ENCODE measurements at regions not wholly inside any gene's neighbourhood (a gene's known extent, or its start where the extent isn't known, plus 50 kb on each side); places are given as distances from the start of the nearest gene placed in this dataset.

DNA sequence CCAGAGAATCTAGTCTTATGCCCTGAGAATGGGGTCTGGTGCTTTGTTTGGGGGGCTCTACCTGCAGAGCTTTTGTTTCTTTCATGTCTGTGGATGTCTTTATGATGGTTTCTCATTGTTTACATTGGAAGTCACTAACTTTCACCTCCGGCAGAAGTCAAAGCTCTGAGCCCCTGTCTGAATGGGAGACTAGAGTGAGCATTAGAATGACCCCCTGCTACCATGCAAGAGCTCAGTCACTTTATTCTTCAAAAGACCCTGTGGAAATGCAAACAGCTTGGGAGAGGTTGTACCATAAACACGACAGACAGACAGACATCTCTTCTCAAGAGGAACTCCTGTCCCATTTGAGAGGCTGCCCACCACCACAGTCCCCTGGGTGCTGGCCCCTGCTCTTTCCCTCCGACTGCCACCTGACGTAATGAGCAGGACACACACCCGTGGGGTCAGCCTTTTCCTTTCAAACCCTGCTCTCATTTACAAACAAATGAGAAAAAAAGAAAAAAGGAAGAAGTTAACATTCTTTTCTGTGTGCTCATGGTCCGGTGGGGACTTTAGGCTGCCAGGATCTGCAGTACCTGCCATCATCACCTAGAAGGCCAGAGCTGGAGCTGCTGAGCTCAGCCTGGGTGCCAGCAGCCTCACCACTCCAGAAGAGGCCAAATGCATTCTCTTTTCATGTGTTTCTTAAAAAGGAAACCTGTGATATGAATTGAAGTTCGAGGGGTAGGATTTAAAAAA, 91.6 kb downstream of the FZD1 start:
- WGBS (ENCODE audit: insufficient coverage, low coverage, missing lambda C conversion rate) = 2% methylated on average over 7 of the region's 7 CpGs
- Histone ChIP-seq H3K4me3 (no peak overlapping the region), H3K4me1 (replicated peaks in 1 of 2; ENCODE audit: control insufficient read depth in 2 of 2, insufficient read depth in 2 of 2, low read length in 2 of 2) (no peaks in the 10 kb centered on the region), H2AFZ (ENCODE audit: low read depth, low read length) (no peak overlapping the region), H3K27ac (ENCODE audit: extremely low read depth, low read depth, low read length) (no peak overlapping the region), H3K9ac (ENCODE audit: insufficient read depth in 1 of 2, low read depth in 2 of 2, low read length in 2 of 2) (no peak overlapping the region), H3K9me1 (ENCODE audit: control insufficient read depth, insufficient read depth, low read length) (no peaks in the 10 kb centered on the region), H4K20me1 (replicated peaks; ENCODE audit: control insufficient read depth, insufficient read depth, low read length) (no peaks in the 10 kb centered on the region), H3K36me3 (ENCODE audit: control insufficient read depth, insufficient read depth, low read length) (no peaks in the 10 kb centered on the region), H3K4me2 (ENCODE audit: insufficient read depth, low read length) (no peak overlapping the region), H3K79me2 (ENCODE audit: control insufficient read depth, insufficient read depth, low read length) (no peaks in the 10 kb centered on the region), H3K9me3 (replicated peaks; ENCODE audit: control insufficient read depth, insufficient read depth, low read depth, low read length) (no peaks in the 10 kb centered on the region), H3K27me3 (ENCODE audit: control insufficient read depth in 2 of 2, insufficient read depth in 2 of 2, low read length in 2 of 2) (no peaks in the 10 kb centered on the region; a peak in 1 of 5 replicates)
- CTCF ChIA-PET (ENCODE audit: low intra/inter-chr PET ratio) = no interaction called here
- intact Hi-C loops (cut with micrococcal nuclease) (no loop called here), in situ Hi-C loops (cut with MboI) (no loop called here)
- no peak for FAIRE-seq
- no peak for ATAC-seq
- POLR2A ChIA-PET = interaction anchor here (0.5 to 1.3 kb wide), 3 partner anchors 12 to 323 kb away, joined by 3 to 5 read pairs (median 3); no protein-coding TSS in a partner anchor
- no TSS peak for BruUV-seq (replicated peaks)
- no peak for DNase-seq (ENCODE audit: extremely low read depth in 1 of 4, low spot score in 3 of 4)
- TF ChIP-seq SRSF1 (IDR thresholded peaks at IDR 0.05; ENCODE audit: low read depth, low read length) (no peak), HDAC1 (IDR thresholded peaks at IDR 0.05) (no peak), NFE2 (IDR thresholded peaks at IDR 0.05; ENCODE audit: low read depth) (no peak), ZNF253 (CRISPR knock-in tag; conservative IDR thresholded peaks at IDR 0.05) (no peak), ZEB2 (IDR thresholded peaks at IDR 0.05) (no peak), ZNF79 (CRISPR knock-in tag; IDR thresholded peaks at IDR 0.05; ENCODE audit: low read depth) (no peak), ZNF707 (CRISPR knock-in tag; conservative IDR thresholded peaks at IDR 0.05) (no peak), NR2C2 (CRISPR knock-in tag; IDR thresholded peaks at IDR 0.05) (no peak), NR2C2 (tag; IDR thresholded peaks at IDR 0.05) (no peak), CBX2 (IDR thresholded peaks at IDR 0.05; ENCODE audit: insufficient read depth, low read length, poor library complexity, severe bottlenecking) (no peak), ZNF184 (CRISPR knock-in tag; IDR thresholded peaks at IDR 0.05) (no peak), XRCC4 (IDR thresholded peaks at IDR 0.05; ENCODE audit: extremely low read depth, insufficient read depth, insufficient read length) (no peak)
- TF ChIP-seq, protein P1, sequence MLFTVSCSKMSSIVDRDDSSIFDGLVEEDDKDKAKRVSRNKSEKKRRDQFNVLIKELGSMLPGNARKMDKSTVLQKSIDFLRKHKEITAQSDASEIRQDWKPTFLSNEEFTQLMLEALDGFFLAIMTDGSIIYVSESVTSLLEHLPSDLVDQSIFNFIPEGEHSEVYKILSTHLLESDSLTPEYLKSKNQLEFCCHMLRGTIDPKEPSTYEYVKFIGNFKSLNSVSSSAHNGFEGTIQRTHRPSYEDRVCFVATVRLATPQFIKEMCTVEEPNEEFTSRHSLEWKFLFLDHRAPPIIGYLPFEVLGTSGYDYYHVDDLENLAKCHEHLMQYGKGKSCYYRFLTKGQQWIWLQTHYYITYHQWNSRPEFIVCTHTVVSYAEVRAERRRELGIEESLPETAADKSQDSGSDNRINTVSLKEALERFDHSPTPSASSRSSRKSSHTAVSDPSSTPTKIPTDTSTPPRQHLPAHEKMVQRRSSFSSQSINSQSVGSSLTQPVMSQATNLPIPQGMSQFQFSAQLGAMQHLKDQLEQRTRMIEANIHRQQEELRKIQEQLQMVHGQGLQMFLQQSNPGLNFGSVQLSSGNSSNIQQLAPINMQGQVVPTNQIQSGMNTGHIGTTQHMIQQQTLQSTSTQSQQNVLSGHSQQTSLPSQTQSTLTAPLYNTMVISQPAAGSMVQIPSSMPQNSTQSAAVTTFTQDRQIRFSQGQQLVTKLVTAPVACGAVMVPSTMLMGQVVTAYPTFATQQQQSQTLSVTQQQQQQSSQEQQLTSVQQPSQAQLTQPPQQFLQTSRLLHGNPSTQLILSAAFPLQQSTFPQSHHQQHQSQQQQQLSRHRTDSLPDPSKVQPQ (CRISPR knock-in tag; IDR thresholded peaks at IDR 0.05; ENCODE audit: borderline replicate concordance) = no peak
- TF ChIP-seq, protein P2, sequence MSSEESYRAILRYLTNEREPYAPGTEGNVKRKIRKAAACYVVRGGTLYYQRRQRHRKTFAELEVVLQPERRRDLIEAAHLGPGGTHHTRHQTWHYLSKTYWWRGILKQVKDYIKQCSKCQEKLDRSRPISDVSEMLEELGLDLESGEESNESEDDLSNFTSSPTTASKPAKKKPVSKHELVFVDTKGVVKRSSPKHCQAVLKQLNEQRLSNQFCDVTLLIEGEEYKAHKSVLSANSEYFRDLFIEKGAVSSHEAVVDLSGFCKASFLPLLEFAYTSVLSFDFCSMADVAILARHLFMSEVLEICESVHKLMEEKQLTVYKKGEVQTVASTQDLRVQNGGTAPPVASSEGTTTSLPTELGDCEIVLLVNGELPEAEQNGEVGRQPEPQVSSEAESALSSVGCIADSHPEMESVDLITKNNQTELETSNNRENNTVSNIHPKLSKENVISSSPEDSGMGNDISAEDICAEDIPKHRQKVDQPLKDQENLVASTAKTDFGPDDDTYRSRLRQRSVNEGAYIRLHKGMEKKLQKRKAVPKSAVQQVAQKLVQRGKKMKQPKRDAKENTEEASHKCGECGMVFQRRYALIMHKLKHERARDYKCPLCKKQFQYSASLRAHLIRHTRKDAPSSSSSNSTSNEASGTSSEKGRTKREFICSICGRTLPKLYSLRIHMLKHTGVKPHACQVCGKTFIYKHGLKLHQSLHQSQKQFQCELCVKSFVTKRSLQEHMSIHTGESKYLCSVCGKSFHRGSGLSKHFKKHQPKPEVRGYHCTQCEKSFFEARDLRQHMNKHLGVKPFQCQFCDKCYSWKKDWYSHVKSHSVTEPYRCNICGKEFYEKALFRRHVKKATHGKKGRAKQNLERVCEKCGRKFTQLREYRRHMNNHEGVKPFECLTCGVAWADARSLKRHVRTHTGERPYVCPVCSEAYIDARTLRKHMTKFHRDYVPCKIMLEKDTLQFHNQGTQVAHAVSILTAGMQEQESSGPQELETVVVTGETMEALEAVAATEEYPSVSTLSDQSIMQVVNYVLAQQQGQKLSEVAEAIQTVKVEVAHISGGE (CRISPR knock-in tag; IDR thresholded peaks at IDR 0.05) = no peak
- TF ChIP-seq, protein P3, sequence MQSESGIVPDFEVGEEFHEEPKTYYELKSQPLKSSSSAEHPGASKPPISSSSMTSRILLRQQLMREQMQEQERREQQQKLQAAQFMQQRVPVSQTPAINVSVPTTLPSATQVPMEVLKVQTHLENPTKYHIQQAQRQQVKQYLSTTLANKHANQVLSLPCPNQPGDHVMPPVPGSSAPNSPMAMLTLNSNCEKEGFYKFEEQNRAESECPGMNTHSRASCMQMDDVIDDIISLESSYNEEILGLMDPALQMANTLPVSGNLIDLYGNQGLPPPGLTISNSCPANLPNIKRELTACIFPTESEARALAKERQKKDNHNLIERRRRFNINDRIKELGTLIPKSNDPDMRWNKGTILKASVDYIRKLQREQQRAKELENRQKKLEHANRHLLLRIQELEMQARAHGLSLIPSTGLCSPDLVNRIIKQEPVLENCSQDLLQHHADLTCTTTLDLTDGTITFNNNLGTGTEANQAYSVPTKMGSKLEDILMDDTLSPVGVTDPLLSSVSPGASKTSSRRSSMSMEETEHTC (IDR thresholded peaks at IDR 0.05) = no peak
